ENCODE measurements at regions not wholly inside any gene's neighbourhood (a gene's known extent, or its start where the extent isn't known, plus 50 kb on each side); places are given as distances from the start of the nearest gene placed in this dataset.

DNA sequence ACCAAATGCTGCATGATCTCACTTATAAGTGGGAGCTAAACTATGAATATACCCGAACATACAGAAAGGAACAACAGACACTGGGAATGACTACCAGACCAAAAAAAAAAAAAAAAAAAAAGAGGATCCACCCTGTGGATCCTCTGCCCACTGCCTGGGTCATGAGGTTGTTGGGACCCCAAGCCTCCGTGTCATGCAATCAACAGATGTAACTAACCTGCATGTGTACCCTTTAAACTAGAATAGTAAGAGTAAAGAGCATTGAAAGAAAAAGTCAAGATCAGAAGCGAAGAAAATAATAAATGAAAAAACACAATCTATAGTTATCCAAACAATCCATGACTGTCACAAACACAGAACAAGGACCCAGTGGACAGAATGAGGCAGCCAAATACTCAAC lies 109.5 kb upstream of the TOP3B start:
- DNase-seq = no peak

DNA sequence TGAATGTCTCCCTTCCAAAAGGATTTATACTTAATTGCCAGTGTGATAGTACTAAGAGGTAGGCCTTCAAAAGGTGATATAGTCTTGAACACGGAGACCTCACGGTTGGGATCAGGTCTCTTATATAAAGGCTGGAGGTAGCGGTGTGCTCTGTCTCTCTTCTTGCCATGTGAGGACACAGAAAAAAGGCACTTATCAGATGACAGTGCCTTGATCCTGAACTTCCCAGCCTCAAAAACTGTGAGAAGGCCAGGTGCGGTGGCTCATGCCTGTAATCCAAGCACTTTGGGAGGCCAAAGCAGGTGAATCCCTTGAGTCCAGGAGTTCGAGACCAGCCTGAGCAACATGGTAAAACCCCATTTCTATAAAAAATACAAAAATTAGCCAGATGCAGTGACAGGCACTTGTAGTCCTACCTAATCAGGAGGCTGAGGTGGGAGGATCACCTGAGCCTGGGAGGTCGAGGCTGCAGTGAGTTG lies 108.9 kb upstream of the TOP3B start:
- DNase-seq = no peak

DNA sequence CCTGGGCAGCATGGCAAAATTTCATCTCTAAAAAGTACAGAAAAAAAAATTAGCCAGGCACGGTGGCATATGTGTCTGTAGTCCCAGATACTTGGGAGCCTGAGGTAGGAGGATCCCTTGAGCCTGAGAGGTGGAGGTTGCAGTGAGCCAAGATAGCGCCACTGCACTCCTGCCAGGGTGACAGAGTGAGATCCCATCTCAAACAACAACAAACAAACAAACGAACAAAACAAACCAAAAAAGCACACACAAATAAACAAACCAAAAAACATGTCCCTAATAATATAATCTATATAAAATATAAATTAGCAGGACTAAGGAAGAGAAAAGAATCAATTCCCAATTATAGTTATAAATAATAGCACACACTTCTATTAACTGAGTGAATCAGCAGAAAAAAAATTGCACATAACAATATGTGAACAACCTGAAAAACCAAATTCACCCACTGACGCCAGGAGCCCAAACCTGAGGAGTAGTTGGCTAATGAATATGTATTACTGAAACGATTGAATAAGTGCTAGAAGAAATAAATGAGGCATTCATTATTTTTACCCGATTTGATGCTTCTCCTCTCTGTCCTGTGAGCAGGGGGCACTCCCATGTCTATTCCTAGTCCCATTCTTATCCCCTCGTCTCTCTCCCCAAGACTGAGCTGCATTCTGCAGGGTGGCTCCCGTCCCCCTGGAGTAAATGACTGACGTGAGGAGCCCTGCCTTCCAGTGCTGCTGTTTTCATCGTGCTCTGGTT lies 108.2 kb upstream of the TOP3B start:
- no peak for DNase-seq

DNA sequence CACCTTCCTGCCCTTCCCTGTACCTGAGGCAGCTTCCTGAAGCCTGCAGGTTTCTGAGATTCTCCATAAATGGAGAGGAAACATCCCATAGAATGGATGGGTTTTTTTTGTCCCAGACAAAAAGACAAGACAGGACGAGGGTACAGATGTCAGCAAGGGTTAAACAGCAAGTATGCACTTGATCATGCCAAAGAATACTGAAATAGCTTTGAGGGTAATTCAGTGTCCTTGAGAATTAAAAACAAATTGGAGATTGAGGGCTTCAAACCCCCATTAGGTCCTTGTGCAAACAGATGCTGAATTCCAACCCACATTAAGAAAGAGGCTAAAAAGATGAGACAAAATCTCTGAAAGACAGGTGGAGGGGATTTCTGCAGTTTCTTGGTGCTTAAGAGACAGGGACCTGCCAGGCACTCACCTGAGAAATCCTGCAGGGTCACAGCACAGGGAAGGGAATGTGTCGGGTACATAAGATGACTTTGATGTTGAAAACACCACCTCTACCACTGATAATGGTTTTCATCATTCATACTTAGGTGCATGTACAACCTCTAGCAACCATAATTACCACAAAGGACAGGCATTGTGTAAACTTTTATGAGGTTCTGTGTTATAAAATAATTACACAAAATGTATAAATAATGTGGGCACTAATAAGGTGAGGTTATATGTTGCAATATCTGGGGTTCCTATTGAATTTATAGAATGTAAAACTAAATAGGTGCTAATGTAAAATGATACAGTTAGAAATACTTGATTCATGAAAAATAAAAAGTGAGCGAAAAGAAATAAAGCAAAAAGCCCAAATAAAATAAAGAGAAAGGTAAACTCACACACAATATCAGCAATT lies 107.1 kb upstream of the TOP3B start:
- DNase-seq = no peak

DNA sequence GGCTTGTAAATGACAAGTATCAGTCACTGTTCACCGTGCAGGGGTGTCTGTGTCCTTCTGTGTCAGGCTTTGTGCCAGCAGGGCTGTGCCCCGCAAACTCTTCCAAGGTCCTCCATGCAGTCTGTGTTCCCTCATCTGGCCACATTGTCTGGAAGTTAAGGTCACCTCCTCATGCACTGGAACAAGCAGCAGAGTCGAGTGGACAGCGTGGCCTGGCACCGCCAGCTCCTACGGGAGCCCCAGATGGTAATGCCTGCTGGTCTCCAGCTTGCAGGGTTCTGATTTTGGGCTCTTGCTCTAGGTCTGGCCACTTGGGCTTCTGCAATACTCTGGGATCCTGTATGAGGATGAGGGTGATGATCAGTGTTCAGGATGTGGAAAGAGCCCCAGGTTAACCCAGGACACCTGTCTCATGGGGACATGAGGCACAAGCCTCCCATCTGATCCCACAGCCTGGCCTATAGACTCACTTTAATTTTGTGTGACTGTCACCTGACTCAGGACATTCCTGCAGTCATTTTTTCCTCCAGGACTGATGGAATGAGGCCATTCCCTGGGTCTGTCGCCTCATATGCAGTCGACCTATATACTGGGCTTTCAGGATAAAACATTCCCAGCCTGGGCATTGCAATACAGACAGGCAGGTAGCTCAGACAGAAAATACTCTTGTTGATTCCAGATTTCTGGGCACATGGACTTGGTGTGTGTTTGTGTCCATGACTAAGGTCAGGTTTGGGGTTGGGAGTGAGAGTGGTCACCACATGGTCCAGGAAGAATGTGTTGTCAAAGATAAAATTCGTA lies 106.3 kb upstream of the TOP3B start:
- no peak for DNase-seq

DNA sequence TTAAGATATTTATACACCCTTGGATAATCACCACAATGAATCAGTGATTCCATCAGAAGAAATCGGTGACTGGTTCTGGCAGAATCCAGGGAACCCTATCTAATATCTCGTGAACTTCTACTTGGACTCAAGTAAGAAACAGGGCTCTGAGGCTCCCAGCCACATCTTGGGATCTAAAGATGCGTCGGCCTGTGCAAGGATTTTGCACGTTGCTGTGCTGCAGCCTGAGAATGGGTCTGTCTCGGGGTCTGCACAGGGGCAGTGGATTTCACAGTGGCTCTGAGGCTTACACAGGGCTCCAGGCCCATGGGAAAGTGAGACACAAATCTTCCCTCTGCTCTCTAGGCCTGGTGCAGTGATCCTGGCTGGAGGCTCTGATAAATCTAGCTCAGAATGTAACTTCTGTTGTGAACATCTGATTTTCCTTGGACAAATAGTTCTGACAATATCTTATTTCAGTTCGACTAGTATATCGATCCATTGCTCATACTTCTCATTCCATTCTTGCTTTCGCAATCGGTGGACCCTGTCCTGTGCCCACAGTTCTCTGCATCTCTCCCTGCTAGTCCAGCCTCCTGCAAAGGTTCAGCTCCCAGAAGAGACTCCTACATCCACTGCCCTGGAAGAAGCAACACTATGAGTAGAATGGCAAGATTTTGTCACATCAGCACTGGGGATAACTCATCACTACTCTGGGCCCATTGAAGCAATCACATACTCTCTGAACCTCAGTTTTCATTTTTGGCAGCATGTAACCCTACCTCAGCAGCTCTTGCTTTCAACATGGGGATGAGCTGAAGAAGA lies 105.5 kb upstream of the TOP3B start:
- DNase-seq = no peak

DNA sequence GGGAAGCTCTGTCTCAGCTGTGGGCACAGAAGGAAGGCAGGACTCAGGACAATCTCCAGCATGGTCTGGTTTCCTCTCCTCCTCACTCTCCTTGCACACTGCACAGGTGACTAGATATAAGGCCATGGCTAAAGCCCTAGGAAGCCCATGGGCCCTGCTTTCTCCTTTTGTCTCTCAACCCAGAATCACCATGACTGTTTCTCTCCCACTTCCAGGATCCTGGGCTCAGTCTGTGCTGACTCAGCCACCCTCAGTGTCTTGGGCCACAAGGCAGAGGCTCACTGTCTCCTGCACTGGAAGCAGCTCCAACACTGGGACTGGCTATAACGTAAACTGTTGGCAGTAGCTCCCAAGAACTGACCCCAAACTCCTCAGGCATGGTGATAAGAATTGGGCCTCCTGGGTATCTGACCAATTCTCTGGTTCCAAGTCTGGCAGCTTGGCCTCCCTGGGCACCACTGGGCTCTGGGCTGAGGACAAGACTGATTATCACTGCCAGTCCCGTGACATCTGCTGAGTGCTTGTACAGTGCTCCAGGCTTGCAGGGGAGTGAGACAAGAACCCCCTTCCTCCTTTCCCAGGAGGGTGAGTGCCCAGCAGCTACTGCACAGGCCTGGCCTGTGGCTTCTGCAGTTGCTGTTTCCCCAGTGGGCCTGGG lies 104.0 kb upstream of the TOP3B start:
- no peak for DNase-seq

DNA sequence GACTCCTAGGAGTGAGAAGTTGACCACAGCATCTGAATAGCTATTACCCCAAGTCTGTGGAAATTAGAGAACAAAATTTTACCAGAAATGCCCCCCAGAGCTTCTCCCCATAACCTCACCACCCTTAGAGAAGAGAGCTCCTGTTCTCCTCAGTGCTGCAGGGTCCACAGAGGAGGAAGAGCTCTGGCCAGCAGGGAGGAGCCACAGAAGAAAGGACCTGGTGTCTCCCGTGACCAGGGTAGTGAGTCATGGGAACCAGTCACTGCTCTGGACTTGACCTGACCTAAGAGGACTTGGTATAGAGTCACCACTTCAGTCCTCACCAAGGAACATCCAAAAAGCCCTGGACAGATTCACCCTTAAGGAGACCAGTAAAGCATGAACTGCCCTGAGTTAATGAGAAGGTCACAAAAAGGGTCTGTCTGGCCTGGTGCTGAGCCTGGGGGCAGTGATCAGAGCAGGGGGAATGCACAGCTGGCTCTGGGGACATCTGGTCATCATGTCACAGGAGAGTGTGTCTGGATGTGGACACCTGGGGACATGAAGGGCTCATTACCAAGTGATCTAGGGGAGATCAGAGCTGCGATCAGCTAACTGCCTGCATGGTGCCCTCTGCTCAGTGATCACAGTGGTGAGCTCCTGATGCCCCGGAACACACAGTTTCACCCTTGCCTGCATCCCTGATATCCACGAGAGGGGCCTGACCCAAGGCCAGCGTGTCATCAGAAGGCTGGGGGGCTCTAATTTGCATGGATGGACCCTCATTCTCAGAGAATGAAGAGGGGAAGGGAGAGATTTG lies 103.3 kb upstream of the TOP3B start:
- no peak for DNase-seq

DNA sequence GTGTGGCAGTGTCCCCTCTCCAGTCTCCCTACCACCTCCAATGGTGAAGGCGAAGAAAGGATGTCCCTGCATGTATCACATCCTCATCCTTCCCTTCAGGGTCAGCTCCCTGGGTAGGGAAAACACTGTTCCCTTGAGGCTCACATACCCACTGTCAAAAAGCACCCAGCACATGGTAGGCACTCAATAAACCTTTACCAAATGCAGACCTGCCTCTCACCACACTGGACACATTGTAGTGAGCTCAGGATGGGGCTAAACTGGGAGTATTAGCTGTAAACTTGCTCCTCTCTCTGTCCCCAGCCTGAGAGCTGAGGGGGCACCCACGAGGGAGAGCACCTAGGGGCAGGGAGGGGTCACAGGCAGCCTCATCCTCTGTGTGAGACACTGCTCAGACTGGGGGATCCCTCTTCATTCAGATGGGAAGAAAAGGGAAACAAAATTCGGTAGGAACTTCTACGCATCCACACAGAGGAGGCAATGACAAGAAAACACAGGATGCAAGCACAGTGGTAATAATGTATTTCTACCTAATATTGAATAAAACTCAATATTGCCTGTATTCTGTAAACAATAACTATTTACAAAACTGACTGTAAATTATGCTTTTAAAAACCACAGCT lies 101.6 kb upstream of the TOP3B start:
- DNase-seq = no peak

DNA sequence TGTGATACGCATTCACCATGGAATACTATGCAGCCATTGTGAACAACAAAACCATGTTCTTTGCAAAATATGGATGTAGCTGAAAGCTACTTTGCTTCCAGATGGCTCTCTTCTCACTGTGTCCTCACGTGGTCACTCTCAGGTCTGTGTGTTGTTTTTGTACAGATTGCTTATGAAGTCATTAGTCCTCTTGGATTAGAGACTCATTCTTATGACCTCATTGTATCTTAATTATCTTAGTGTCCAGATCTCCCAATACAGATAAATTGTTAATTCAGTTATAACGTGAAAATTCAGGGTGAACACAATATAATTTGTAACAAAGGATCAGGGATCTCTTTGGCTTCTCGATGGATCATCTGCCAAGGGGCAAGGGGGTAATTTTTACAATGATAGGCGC lies 100.4 kb upstream of the TOP3B start:
- DNase-seq = no peak

DNA sequence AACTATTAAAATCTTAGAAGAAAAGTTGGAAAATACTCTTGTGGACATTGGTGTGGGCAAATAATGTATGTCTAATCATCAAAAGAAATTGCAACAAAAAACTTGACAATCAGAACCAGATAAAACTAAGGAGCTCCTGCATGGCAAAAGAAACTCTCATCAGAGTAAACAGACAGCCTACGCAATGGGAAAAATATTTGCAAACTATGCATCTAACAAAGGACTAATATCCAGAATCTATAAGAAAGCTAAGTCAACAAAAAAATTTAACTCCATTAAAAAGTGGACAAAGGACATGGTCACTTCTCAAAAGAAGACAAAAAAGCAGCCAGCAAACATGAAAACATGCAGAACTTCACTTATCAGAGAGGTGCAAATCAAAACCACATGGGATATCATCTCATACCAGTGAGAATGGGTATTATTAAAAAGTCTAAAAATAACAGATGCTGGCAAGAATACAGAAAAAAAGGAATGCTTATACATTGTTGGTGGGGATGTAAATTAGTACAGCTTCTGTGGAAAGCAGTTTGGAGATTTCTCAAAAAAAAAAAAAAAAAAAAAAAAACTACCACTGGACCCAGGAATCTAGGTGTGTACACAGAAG lies 99.7 kb upstream of the TOP3B start:
- no peak for DNase-seq

DNA sequence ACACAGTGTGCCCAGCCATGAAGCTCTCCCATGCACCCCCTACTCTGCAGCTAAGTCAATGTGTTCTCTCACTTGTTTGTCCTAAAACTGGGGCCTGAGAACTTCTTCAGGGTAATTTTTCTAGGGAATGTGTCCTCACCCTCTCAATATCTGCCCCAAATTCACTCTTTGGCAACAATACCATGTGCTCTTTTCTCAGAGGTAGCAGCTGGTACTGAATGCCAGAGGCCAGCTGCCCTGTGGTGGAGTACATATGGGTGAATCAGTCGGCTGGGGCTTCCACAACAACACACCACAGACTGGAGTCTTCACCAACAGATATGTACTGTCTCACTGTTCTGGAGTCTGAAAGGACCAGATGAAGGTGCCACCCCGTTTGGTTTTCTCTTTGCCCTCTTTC lies 97.7 kb upstream of the TOP3B start:
- no peak for DNase-seq

DNA sequence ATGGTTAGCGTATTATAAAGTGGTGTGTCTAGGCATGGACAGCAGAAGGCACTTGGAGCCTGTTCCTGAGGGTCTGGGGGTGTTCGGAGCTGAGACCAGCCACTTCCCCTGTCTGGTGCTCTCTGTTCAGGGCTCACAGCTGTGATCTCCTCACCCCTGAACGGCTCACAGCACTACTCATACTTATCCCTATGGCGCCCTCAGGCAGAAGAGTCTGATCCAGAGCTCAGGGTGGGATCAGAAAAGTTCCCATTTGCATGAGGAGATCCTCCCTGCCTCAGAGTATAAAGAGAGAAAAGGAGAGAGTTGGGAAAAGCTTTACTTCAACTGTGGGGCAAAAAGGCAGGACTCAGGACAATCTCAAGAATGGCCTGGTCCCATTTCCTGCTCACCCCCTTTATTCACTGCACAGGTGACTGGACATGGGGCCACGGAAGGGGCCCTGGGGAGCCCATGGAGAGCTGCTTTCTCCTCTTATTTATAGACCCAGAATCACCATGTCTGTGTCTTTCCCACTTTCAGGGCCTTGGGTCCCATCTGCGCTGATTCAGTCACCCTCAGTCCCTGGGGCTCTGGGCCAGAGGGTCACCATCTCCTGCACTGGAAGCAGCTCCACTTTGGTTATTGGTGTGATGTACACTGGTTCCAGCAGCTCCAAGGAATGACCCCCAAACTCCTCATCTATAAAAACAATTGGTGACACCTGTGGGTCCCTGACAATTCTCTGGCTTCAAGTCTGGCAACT lies 97.0 kb upstream of the TOP3B start:
- DNase-seq = no peak

DNA sequence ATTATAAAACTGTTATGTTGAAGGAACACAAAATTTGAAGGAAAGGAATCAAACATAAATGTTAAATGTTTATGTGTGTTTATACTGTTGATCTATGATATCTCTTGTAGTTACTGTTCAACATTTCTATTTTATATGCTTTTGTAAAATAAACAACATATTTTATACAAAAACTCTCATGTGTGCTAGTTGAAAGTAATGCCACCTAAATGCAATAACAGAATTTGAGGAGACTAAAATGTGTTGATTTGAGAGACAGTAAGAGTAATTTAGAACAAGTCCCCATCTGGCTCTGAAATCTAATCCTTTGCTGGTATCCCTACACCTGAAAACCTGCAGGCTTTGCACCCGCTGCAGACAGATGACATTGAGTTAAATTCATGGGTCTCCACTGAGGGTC lies 95.7 kb upstream of the TOP3B start:
- DNase-seq = no peak

DNA sequence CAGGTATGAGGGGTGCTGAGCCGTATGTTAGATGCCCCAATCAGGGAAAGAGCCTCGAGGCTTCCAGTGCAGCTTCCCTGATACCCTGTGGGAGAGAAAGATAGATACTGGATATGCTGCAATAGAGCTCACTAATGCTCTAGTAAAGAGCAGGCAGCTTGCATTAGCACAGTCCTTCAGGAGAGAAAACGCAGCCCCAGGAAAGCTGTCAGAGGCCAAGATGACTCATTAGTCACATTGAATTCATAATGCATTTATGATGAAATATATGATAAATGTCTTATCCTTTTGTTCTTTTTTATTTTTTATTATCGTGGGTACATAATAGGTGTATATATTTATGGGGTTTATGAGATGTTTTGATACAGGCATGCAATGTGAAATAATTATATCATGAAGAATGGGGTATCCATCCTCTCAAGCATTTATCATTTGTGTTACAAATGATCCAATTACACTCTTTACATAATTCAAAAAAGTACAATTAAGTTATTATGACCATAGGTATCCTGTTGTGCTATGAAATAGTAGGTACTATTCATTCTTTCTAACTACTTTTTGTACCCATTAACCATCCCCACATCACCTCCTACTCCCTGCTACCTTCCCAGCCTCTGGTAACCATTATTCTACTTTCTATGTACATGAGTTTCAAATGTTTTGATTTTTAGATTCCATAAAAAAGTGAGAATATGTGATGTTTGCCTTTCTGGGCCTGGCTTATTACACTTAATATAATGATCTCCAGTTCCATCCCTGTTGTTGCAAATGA lies 94.5 kb upstream of the TOP3B start:
- no peak for DNase-seq

DNA sequence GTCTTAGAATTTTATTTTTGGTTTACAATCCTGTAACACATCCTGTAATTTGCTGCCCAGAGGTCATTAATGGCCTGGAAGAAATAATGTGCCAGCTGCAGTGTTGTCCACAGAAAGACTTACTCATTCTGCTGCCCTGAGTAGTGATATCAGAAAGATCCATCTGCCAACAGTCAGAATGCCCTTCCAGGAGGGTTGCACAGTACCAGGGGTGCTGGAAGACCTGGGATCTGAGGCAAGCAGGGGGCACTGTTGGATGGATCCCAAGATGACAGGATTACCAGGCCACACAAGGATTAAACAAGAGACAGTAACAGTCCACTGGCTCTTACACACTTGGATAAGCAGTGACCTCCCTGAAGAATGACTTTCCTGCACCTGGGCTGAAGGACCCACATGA lies 93.8 kb upstream of the TOP3B start:
- no peak for DNase-seq

DNA sequence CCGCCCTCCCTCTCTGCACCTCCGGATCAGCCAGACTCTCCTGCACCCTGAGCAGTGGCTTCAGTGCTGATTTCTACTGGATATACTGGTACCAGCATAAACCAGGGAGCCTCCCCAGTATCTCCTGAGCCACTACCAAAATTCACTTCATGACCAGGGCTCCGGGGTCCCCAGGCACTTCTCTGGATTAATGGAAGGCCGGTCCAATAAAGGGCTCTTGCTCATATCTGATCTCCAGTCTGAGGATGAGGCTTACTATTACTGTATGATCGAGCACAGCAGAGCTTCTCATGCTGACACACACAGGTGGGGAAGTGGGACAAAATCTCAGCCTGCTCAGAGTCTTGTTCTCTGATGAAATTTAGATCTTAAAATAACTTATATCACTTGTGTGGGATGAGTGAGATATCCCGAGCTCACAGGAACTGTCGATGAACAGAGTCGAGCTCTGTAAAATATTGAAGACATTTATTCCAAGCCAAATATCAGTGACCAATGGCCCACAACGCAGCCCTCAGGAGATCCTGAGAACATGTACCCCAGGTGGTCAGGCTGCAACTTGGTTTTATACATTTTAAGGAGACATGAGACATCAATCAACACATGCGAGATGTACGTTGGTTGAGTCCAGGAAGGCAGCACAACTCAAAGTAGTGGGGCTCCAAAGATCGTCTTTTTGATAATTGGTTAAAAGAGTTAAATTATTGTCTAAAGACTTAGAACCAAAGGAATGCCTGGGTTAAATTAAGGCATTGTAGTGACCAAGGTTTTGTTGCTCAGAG lies 93.0 kb upstream of the TOP3B start:
- DNase-seq = no peak

Measured in activated CD4-positive, CD25-positive, alpha-beta regulatory T cell treated with anti-CD3 and anti-CD28 coated beads, Interleukin-2, amount 50 U/mL, for 72 hours (primary cell).